VCaP (cell line): ENCODE measurements at regions not wholly inside any gene's neighbourhood (a gene's known extent, or its start where the extent isn't known, plus 50 kb on each side); places are given as distances from the start of the nearest gene placed in this dataset.
"Not testable (repeated sequence)": the region's sequence is repeated elsewhere in the genome, so short reads cannot be mapped to it uniquely, and the experiment has no call there.

Source experiments
- H3K27ac ChIP-seq: fragments of 450-650 bp; 2 replicates; pipeline ENCODE4 v1.5.1; 2017
- CTCF ChIP-seq: fragments of 450-650 bp; conservative IDR thresholded peaks from 2 replicates; pipeline ENCODE4 v1.5.1; 2017; ENCODE audit warnings: mild to moderate bottlenecking, moderate library complexity

DNA sequence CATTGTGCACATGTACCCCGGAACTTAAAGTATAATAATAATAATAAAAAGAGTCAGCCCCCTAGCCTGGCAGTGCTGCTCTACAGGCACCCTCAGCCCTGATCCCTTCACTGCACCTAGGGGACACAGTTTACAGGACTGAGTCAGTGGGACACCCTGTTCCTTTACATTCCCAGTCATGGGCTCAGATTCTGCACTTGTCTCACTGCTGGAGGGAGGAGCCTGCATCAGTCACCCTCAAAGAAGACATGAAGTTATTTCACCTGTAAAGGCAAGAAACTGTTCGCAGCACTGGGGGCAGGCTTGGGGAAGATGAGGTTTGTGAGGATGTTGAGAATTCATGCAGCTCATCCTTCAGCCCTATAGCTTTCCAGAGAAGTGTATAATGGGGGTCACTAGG, 50.7 kb upstream of the VPREB1 start:
- TF ChIP-seq CTCF: no peak
- H3K27ac ChIP-seq: no peak overlapping the region

DNA sequence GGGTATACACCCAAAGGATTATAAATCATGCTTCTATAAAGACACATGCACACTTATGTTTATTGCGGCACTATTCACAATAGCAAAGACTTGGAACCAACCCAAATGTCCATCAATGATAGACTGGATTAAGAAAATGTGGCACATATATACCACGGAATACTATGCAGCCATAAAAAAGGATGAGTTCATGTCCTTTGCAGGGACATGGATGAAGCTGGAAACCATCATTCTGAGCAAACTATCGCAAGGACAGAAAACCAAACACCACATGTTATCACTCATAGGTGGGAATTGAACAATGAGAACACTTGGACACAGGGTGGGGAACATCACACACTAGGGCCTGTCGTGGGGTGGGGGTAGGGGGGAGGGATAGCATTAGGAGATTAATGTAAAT, 51.1 kb upstream of the VPREB1 start:
- not testable (repeated sequence) for H3K27ac ChIP-seq

- H3K27ac ChIP-seq: not testable (repeated sequence)
Observed at GRCh38 chr22:22193006-22193405, 51.6 kb upstream of the VPREB1 start.

GRCh38 chr22:22189796-22190195, 54.8 kb upstream of the VPREB1 start:
- not testable (repeated sequence) for H3K27ac ChIP-seq

- not testable (repeated sequence) for H3K27ac ChIP-seq
Observed at GRCh38 chr22:22187863-22188262, 56.7 kb upstream of the VPREB1 start.

GRCh38 chr22:22187299-22187698, 57.3 kb upstream of the VPREB1 start:
- H3K27ac ChIP-seq: no peak overlapping the region

DNA sequence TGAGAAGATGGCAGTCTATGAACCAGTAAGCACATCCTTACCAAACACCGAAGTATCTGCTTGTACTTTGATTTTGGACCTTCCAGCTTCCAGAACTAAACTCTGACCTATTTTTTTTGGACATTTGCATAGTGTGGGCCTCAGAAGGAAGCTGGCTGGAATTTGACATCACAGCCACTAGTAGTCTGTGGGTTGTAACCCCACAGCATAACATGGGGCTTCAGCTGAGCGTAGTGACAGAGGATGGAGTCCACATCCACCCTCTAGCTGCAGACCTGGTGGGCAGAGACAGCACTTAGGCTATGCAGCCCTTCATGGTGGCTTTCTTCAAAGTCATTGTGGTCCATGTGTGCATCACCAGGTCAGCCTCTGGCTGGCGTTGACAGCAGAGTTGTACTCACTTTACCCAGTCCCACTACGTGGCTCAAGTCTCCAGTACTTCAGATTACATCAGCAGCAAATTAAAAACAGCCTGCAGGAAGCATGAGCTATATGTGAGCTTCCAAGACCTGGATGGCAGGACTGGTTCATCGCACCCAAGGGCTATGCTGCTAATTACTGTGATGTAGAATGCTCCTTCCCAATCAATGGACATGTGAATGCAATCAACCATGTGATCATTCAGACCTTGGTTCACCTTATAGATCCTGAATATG, 58.6 kb upstream of the VPREB1 start:
- no peak for TF ChIP-seq CTCF
- no peak overlapping the region for H3K27ac ChIP-seq

More at GRCh38 chr22:22187299-22187698, 57.3 kb upstream of the VPREB1 start:
- no peak for TF ChIP-seq CTCF

GRCh38 chr22:22185217-22185616, 59.4 kb upstream of the VPREB1 start:
- no peak overlapping the region for H3K27ac ChIP-seq
- TF ChIP-seq CTCF: no peak

GRCh38 chr22:22184277-22184807, 60.2 kb upstream of the VPREB1 start:
- no peak for TF ChIP-seq CTCF
- H3K27ac ChIP-seq: no peak overlapping the region

GRCh38 chr22:22182990-22183264, 61.7 kb upstream of the VPREB1 start:
- peak overlapping the region; percentile 96 for H3K27ac ChIP-seq
- no peak for TF ChIP-seq CTCF
